Heart left ventricle (tissue), 13 donors: ENCODE measurements at regions not wholly inside any gene's neighbourhood (a gene's known extent, or its start where the extent isn't known, plus 50 kb on each side); places are given as distances from the start of the nearest gene placed in this dataset.

ENCODE experiments used
- POLR2A ChIP-seq, 2 donors: fragments of 450-650 bp; IDR thresholded peaks; one replicate each; pipeline ENCODE4 v1.6.1; 2017; ENCODE audit warnings: antibody characterized with exemption in 2 of 2, mild to moderate bottlenecking in 2 of 2, moderate library complexity in 2 of 2
- TF ChIP-seq, protein P1 (sequence below), 12 donors: fragments of 200-600 bp; sonication (generic) in 4 of 12; IDR thresholded peaks; one replicate each; pipeline versions ENCODE4 v1.5.0 to v1.8.0; 2018 to 2022; ENCODE audit warnings: antibody characterized with exemption in 12 of 12, mild to moderate bottlenecking in 5 of 12
- donor health status: ischemic (EF 13 %, LVEDD 7.1; RV severe dilation, severe dysfunction).
- donor health status: DM: no; HTN: yes; CAD: no.
- donor health status: DM: no; HTN: no; CAD: no.
- donor health status: ischemic (EF 25% LVEDD 6.9; RV normal size, moderate dysfunction).
- donor health status: ischemic (EF 25% LVEDD 5.7; RV mildly dilated, moderate dysfunction).
- donor health status: ischemic (EF 35%, LVEDD 5.7; RV mildly dilated, moderate dysfunction).
- donor health status: nonischemic (EF 11% LVEDD 7.7; RV severe dilation, severe dysfunction).
- donor health status: DM: yes; HTN: yes; CAD: no.
- donor health status: PGD.
- donor health status: ischemic (EF 29% LVEDD 5.4; RV normal size, mild dysfunction).
- donor health status: nonischemic (EF 23%, LVEDD 6.1; RV moderate dilation, normal function).

DNA sequence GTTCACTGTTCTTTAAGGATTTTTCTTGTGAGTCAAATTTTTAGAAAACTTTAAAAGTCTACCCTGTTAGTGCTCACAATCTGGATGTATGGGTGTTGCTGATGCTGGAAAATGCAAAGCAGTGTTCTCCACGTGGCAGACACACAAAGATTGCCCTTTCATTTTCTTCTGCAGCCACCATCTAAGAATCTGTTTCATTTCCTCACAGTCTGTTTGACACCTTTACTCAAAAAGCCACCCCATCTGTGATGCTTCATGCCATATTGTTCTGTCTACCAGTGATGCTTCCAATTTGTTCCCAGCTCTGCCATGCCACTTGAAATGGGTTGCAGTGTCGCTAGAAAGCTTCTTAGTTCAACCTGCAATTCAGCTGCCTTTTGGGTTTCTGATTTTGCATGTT lies 464.2 kb upstream of the UBE2E3 start:
- TF ChIP-seq POLR2A (IDR thresholded peaks at IDR 0.05), result no peak
- TF ChIP-seq, protein P1, sequence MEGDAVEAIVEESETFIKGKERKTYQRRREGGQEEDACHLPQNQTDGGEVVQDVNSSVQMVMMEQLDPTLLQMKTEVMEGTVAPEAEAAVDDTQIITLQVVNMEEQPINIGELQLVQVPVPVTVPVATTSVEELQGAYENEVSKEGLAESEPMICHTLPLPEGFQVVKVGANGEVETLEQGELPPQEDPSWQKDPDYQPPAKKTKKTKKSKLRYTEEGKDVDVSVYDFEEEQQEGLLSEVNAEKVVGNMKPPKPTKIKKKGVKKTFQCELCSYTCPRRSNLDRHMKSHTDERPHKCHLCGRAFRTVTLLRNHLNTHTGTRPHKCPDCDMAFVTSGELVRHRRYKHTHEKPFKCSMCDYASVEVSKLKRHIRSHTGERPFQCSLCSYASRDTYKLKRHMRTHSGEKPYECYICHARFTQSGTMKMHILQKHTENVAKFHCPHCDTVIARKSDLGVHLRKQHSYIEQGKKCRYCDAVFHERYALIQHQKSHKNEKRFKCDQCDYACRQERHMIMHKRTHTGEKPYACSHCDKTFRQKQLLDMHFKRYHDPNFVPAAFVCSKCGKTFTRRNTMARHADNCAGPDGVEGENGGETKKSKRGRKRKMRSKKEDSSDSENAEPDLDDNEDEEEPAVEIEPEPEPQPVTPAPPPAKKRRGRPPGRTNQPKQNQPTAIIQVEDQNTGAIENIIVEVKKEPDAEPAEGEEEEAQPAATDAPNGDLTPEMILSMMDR (IDR thresholded peaks at IDR 0.05), result no peak
